ENCODE measurements at regions not wholly inside any gene's neighbourhood (a gene's known extent, or its start where the extent isn't known, plus 50 kb on each side); places are given as distances from the start of the nearest gene placed in this dataset.

GRCh38 chr2:164065038-164065437 lies 329.2 kb upstream of the FIGN start:
- TF ChIP-seq POLR2A (IDR thresholded peaks at IDR 0.05; ENCODE audit: borderline replicate concordance, extremely low read depth, insufficient read depth, insufficient read length): no peak
- TF ChIP-seq YY1 (IDR thresholded peaks at IDR 0.05; ENCODE audit: extremely low read depth, insufficient replicate concordance, low read depth, low read length): no peak
- TF ChIP-seq CTCF (IDR thresholded peaks at IDR 0.05 in 2 of 3, conservative IDR thresholded peaks at IDR 0.05 in 1 of 3; ENCODE audit: borderline replicate concordance in 1 of 3, insufficient read depth in 1 of 3, low read depth in 2 of 3, low read length in 2 of 3): no peak
- no peak for TF ChIP-seq ZFX (IDR thresholded peaks at IDR 0.05)
- no peak for TF ChIP-seq POLR2AphosphoS5 (IDR thresholded peaks at IDR 0.05; ENCODE audit: low read depth, low read length)
